AG04450 (cell line): ENCODE measurements at regions not wholly inside any gene's neighbourhood (a gene's known extent, or its start where the extent isn't known, plus 50 kb on each side); places are given as distances from the start of the nearest gene placed in this dataset.

Experiments
- CTCF ChIA-PET: fragments of 300-600, 350-600 bp; formaldehyde crosslinking; extraction: SDS; loops from one replicate; lab custom pipeline; 2022; ENCODE audit warnings: antibody characterized with exemption, inconsistent platforms; lab: Charles Lee
- POLR2A ChIA-PET: fragments of 350-600 bp; formaldehyde crosslinking; extraction: SDS; loops from one replicate; lab custom pipeline; 2021; ENCODE audit warnings: antibody characterized with exemption, inconsistent platforms; lab: Yijun Ruan, JAX
- DNase-seq: peaks from one replicate; pipeline ENCODE4 v3.0.0-alpha.2; 2011; ENCODE audit warnings: low read depth, low spot score
- H3K27ac ChIP-seq: one replicate; pipeline ENCODE4 v1.5.1; 2012; ENCODE audit warnings: low read depth, low read length, control low read depth
- H3K27me3 ChIP-seq: one replicate; pipeline ENCODE4 v1.6.0; 2012; ENCODE audit warnings: low read length; ENCODE audit not compliant: control insufficient read depth, insufficient read depth
- H3K4me3 ChIP-seq: 2 replicates; pipeline ENCODE4 v1.5.1; 2011; ENCODE audit warnings: mild to moderate bottlenecking, low read depth, low read length, control low read depth
- H3K9me3 ChIP-seq: 2 replicates; pipeline ENCODE4 v1.5.1; 2012; ENCODE audit warnings: low read length; ENCODE audit not compliant: control insufficient read depth, insufficient read depth
- CTCF ChIP-seq: IDR thresholded peaks from 2 replicates; pipeline ENCODE4 v1.5.1; 2011; ENCODE audit warnings: low read depth, low read length, control low read depth, inconsistent platforms

- ChIA-PET POLR2A (no interaction called here), CTCF (interaction anchor here (0.7 to 0.8 kb wide), 2 partner anchors 16 to 23 kb away, joined by 3 read pairs; no protein-coding TSS in a partner anchor)
- Histone ChIP-seq H3K27me3 (no peaks in the 10 kb centered on the region), H3K27ac (peak overlapping the region; percentile 31), H3K9me3 (no peaks in the 10 kb centered on the region), H3K4me3 (no peak overlapping the region)
- TF ChIP-seq CTCF: peak; percentile 9; the same call in 1 of the 2 replicates
- DNase-seq: no peak
Measured at GRCh38 chr1:99465176-99465900, 180.6 kb upstream of the PALMD start.

- H3K4me3 ChIP-seq: no peak overlapping the region
- POLR2A ChIA-PET: no interaction called here
- no peak for DNase-seq
- no peaks in the 10 kb centered on the region for H3K9me3 ChIP-seq
- H3K27ac ChIP-seq: no peak overlapping the region
- CTCF ChIA-PET: interaction anchor here (3.9 kb wide), 1 partner anchor 14 kb away, joined by 29 read pairs; no protein-coding TSS in a partner anchor
- no peaks in the 10 kb centered on the region for H3K27me3 ChIP-seq
- TF ChIP-seq CTCF: no peak
Measured at GRCh38 chr1:99467645-99468044, 178.3 kb upstream of the PALMD start.

GRCh38 chr1:99469550-99469971, 176.4 kb upstream of the PALMD start:
- ChIA-PET POLR2A (no interaction called here), CTCF (interaction anchor here (1.3 to 3.9 kb wide), 2 partner anchors 12 to 216 kb away, joined by 3 to 29 read pairs; no protein-coding TSS in a partner anchor)
- no peak for DNase-seq

GRCh38 chr1:99472893-99473292, 173.0 kb upstream of the PALMD start:
- Histone ChIP-seq H3K4me3 (no peak overlapping the region), H3K9me3 (no peaks in the 10 kb centered on the region), H3K27ac (no peak overlapping the region), H3K27me3 (no peaks in the 10 kb centered on the region)
- ChIA-PET POLR2A (no interaction called here), CTCF (interaction anchor here (0.7 to 2.1 kb wide), 4 partner anchors 9 to 679 kb away, joined by 3 to 16 read pairs (median 4); no protein-coding TSS in a partner anchor)
- no peak for TF ChIP-seq CTCF
- no peak for DNase-seq

More at GRCh38 chr1:99469550-99469971, 176.4 kb upstream of the PALMD start:
- Histone ChIP-seq H3K4me3 (no peak overlapping the region), H3K9me3 (no peaks in the 10 kb centered on the region), H3K27ac (no peak overlapping the region), H3K27me3 (no peaks in the 10 kb centered on the region)
- TF ChIP-seq CTCF: no peak

GRCh38 chr1:99474350-99474893, 171.5 kb upstream of the PALMD start:
- Histone ChIP-seq H3K27ac (no peak overlapping the region), H3K9me3 (no peaks in the 10 kb centered on the region), H3K27me3 (no peaks in the 10 kb centered on the region), H3K4me3 (no peak overlapping the region)
- POLR2A ChIA-PET: no interaction called here
- DNase-seq: no peak
- TF ChIP-seq CTCF: no peak
- CTCF ChIA-PET: interaction anchor here (1.8 kb wide), 1 partner anchor 294 kb away, joined by 5 read pairs; no protein-coding TSS in a partner anchor
